GM12864 (cell line): ENCODE measurements at regions not wholly inside any gene's neighbourhood (a gene's known extent, or its start where the extent isn't known, plus 50 kb on each side); places are given as distances from the start of the nearest gene placed in this dataset.

Experiments used
- DNase-seq: peaks from one replicate; pipeline ENCODE4 v3.0.0-alpha.2; 2011; ENCODE audit warnings: low read depth
- H3K4me3 ChIP-seq: 2 replicates; pipeline ENCODE4 v1.5.1; 2011; ENCODE audit warnings: mild to moderate bottlenecking, low read depth, low read length, control low read depth
- TF ChIP-seq, protein P1 (sequence below): IDR thresholded peaks from 2 replicates; pipeline ENCODE4 v1.5.1; 2011; ENCODE audit warnings: low read depth, mild to moderate bottlenecking, moderate library complexity, low read length, control low read depth, inconsistent platforms; ENCODE audit errors: missing control alignments

DNA sequence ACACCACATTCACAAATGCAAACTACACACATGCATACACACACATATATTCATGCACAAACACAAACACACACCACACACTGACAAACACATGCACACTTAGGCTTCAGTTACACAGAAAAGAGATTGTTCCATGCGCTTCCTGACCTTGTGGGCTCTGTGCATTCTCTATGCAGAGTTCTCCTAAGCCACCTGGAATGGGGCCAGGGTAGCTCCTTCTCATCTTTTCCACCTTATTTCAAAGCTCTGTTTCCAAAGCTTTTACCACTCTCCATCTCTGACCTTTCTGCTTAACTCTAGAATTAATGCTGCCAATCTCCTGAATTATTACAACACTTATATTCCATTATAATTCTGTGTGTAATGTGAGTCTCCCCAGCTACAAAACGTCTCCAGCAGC lies 522.3 kb upstream of the MYT1L start:
- H3K4me3 ChIP-seq = no peak overlapping the region
- TF ChIP-seq, protein P1, sequence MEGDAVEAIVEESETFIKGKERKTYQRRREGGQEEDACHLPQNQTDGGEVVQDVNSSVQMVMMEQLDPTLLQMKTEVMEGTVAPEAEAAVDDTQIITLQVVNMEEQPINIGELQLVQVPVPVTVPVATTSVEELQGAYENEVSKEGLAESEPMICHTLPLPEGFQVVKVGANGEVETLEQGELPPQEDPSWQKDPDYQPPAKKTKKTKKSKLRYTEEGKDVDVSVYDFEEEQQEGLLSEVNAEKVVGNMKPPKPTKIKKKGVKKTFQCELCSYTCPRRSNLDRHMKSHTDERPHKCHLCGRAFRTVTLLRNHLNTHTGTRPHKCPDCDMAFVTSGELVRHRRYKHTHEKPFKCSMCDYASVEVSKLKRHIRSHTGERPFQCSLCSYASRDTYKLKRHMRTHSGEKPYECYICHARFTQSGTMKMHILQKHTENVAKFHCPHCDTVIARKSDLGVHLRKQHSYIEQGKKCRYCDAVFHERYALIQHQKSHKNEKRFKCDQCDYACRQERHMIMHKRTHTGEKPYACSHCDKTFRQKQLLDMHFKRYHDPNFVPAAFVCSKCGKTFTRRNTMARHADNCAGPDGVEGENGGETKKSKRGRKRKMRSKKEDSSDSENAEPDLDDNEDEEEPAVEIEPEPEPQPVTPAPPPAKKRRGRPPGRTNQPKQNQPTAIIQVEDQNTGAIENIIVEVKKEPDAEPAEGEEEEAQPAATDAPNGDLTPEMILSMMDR = no peak
- DNase-seq = no peak

DNA sequence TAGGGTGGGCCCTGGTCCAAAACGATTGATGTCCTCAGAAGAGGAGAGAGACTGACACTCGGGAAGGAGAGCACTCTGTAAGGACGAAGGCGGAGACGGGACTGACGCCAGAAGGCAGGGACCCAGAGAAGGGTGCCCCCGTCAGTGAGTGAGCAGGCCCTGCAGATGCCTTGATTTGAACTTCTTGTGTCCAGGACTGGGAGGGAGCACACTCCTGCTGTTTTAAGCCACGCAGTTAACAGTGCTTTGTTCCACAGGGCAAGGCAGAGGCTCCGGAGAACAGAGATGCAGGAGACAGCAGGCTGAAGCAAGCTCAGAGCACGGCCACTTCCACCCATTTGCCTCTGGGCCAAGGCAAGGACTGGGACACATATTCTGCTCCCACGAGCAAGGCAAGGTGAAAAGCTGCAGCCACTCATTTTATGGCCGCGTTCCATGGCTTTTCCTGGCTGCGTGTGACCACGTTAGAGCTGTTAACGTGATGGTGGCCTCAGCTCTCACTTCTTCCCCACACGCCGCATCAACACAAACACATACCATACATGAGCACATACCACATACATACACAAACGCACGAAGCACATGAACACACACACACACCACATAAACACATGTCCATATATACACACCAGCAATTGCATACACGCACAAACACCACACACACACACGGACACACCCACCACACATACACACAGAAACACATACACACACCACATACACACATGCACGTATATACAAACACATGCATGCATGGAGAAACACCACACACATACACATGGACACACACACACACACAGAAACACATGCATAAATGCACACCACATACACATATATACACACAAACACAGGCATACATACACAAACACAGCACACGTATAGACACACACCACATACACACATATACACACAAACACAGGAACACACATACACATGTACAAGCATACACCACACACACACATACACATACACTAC lies 521.0 kb upstream of the MYT1L start:
- no peak overlapping the region for H3K4me3 ChIP-seq
- TF ChIP-seq, protein P1 = no peak
- no peak for DNase-seq

DNA sequence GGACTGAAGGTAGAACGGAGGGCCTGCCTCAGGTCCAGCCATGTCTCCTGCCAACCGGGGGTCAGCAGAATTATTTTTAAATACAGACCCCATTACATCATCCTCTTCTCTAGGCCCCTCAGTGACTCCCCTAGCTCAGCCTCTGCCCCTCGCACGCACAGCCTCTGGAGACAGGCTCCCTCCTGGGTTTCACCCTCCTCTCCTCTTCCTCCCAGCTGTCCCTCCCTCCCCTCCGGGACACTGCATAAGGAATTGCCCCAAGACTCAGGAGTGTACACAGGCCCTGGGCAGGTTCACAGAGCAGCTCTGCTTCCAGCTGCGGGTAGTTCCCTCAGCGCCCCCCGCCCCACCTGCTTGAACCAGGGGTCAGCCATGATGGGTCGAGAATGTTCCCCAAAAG lies 520.2 kb upstream of the MYT1L start:
- TF ChIP-seq, protein P1 = no peak
- DNase-seq = no peak
- no peak overlapping the region for H3K4me3 ChIP-seq

DNA sequence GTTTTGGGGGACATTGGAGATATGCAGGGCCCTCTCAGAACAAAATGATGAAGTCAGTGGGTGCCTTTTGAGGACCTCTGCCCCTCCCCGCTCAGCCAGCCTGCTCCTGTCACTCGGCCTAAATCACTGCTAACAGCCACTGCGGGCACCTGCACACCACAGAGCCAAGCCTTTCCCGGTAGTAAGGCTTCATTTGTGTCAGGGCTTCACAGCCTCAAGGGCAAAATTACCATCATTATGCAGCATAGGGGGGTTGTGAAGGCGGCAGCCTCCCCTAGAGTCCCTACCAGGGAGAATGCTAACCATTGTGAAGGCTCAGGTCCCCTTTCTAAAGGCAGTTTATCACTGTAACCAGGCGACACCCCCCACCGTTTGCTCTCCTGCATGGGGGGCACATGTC lies 519.8 kb upstream of the MYT1L start:
- DNase-seq = no peak
- TF ChIP-seq, protein P1 = no peak

DNA sequence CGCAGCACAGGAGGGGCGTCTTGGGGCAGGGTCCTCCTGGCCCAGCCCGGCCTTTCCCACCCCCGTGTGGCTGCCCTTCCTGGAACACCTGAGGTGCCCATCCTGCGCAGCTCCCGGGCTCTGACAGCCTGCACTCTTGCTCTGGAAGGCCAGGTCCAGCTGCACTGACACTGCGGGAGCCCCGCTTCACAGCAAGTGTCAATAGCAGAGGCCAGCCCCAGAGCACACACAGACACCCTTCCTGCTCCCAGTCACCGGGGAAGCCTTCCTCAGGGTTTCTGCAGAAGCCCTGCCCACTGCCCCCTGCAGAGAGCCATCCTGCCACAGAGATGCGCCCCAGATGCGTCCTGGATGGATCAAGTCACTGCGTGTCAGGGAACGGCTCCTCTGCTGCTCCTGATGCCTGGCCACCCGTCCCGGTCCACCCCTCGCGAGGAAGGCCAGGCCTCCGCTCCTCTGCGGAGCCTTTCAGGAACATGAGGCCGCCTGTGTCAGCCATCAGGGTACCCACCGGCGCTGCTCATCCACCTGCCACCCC lies 519.2 kb upstream of the MYT1L start:
- H3K4me3 ChIP-seq = no peak overlapping the region
- TF ChIP-seq, protein P1 = no peak
- DNase-seq = no peak

More for the DNA sequence above, 519.8 kb upstream of the MYT1L start:
- no peak overlapping the region for H3K4me3 ChIP-seq

DNA sequence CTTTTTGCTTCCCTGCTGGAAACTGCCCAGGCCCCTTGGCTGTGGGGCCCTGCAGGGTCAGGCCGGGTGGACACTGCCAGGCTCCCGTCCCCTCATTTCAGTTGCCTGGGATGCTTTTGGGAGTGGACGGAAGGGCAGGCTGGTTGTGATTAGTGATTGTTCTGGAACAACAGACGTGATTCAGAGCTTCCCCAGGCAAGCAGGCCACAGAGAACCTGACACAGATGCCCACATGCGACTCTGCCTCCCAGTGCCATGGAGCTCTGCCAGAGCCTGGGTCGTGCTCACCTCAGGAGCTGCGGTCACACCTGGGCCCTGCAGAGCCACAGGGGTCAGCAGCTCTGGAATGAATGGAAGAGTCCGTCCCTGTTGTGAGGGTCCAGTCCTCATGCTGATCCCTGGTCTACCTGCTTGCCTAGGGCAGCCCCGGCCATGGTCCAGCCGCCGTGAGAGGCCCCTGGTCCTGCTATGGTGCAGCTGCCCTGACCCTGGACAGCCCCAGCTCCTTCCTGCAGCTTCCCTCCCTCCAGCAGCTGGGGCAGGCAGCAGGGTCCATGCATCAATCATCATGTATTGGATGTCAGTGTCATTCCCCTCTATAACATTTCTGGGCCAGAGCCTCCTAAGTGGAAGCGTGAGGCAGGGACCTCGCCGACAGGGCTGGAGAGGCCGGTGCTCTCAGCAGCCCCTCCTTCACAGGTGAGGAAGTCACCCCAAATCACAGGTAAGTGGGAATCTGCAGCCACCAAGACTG lies 518.6 kb upstream of the MYT1L start:
- H3K4me3 ChIP-seq = no peak overlapping the region
- TF ChIP-seq, protein P1 = no peak
- DNase-seq = no peak
